ENCODE measurements at regions not wholly inside any gene's neighbourhood (a gene's known extent, or its start where the extent isn't known, plus 50 kb on each side); places are given as distances from the start of the nearest gene placed in this dataset.

GRCh38 chr4:71140563-71140962 lies 147.1 kb downstream of the DCK start:
- TF ChIP-seq EZH2 (IDR thresholded peaks at IDR 0.05; ENCODE audit: borderline replicate concordance, low read length) (no peak), CTCF (IDR thresholded peaks at IDR 0.05; ENCODE audit: low read length) (no peak)

All from OCI-LY1 (cell line).